CD14-positive monocyte (primary cell): ENCODE measurements at regions not wholly inside any gene's neighbourhood (a gene's known extent, or its start where the extent isn't known, plus 50 kb on each side); places are given as distances from the start of the nearest gene placed in this dataset.

ENCODE experiments used
- DNase-seq, 3 donors: peaks; one replicate each; pipeline ENCODE4 v3.0.0-alpha.2; 2011 to 2022
- H2AFZ ChIP-seq: 2 replicates; pipeline ENCODE4 v1.6.0; 2012; ENCODE audit warnings: mild to moderate bottlenecking, low read depth, low read length, inconsistent platforms; ENCODE audit not compliant: insufficient read depth, poor library complexity, severe bottlenecking
- H3K27ac ChIP-seq, 2 donors: 1 replicate in 1 of 2; 2 replicates in 1 of 2; pipeline ENCODE4 v1.5.1; 2012 to 2013; ENCODE audit warnings: low read length in 2 of 2, control low read depth in 1 of 2, inconsistent platforms in 1 of 2, low read depth in 1 of 2, mild to moderate bottlenecking in 1 of 2
- H3K27me3 ChIP-seq, 2 donors: one replicate each; pipeline versions ENCODE4 v1.6.0 to v1.6.1; 2011 to 2013; ENCODE audit warnings: low read length in 2 of 2; ENCODE audit not compliant: control insufficient read depth in 2 of 2, insufficient read depth in 2 of 2
- H3K36me3 ChIP-seq, 2 donors: replicated peaks in 1 of 2; 1 replicate in 1 of 2; 2 replicates in 1 of 2; pipeline versions ENCODE4 v1.5.1 to v1.6.1; 2012 to 2013; ENCODE audit warnings: low read length in 2 of 2, control low read depth in 1 of 2, inconsistent platforms in 1 of 2, mild to moderate bottlenecking in 1 of 2; ENCODE audit not compliant: insufficient read depth in 2 of 2, control insufficient read depth in 1 of 2
- H3K4me1 ChIP-seq, 2 donors: 1 replicate in 1 of 2; 2 replicates in 1 of 2; pipeline versions ENCODE4 v1.5.1 to v1.6.1; 2012 to 2013; ENCODE audit warnings: low read length in 2 of 2, control low read depth in 1 of 2, inconsistent platforms in 1 of 2, mild to moderate bottlenecking in 1 of 2, moderate library complexity in 1 of 2; ENCODE audit not compliant: insufficient read depth in 2 of 2, control insufficient read depth in 1 of 2
- H3K4me2 ChIP-seq: replicated peaks from 2 replicates; pipeline ENCODE3; 2012; ENCODE audit warnings: low read length, moderate library complexity, mild to moderate bottlenecking; ENCODE audit not compliant: poor library complexity, severe bottlenecking; ENCODE audit errors: extremely low read depth
- H3K4me3 ChIP-seq, 3 experiments: fragments of 200-600 bp in 1 of 3; sonication (generic) in 1 of 3; replicated peaks in 1 of 3; 1 replicate in 2 of 3; 2 replicates in 1 of 3; pipeline ENCODE4 v1.5.1; 2011 to 2013; ENCODE audit warnings: low read length in 3 of 3, mild to moderate bottlenecking in 3 of 3, control low read depth in 2 of 3, low read depth in 2 of 3, inconsistent platforms in 1 of 3, moderate library complexity in 1 of 3
- H3K79me2 ChIP-seq: 2 replicates; pipeline ENCODE4 v1.6.0; 2012; ENCODE audit warnings: mild to moderate bottlenecking, control low read depth, inconsistent platforms, low read length, moderate library complexity; ENCODE audit not compliant: insufficient read depth
- H3K9ac ChIP-seq: 2 replicates; pipeline ENCODE4 v1.6.0; 2017; ENCODE audit warnings: low read length, mild to moderate bottlenecking; ENCODE audit not compliant: insufficient read depth, poor library complexity, severe bottlenecking
- H3K9me3 ChIP-seq, 2 donors: replicated peaks in 1 of 2; 1 replicate in 1 of 2; 2 replicates in 1 of 2; pipeline versions ENCODE4 v1.5.1 to v1.6.1; 2012 to 2013; ENCODE audit warnings: low read length in 2 of 2, control low read depth in 1 of 2; ENCODE audit not compliant: control insufficient read depth in 1 of 2, insufficient read depth in 1 of 2
- H4K20me1 ChIP-seq: 2 replicates; pipeline ENCODE4 v1.6.0; 2012; ENCODE audit warnings: mild to moderate bottlenecking, low read length, control low read depth, moderate library complexity; ENCODE audit not compliant: insufficient read depth
- H3K27ac Mint-ChIP-seq, 7 donors: one replicate each; pipeline ENCODE4 v1.8.0; 2020; ENCODE audit warnings: mild to moderate bottlenecking in 7 of 7, mixed read lengths in 7 of 7, moderate library complexity in 6 of 7, inconsistent platforms in 2 of 7
- H3K27me3 Mint-ChIP-seq, 3 donors: one replicate each; pipeline ENCODE4 v1.8.0; 2021 to 2022; ENCODE audit warnings: low read depth in 3 of 3, mild to moderate bottlenecking in 3 of 3, mixed read lengths in 3 of 3, moderate library complexity in 3 of 3, inconsistent platforms in 1 of 3
- H3K36me3 Mint-ChIP-seq, 2 donors: one replicate each; pipeline ENCODE4 v1.8.0; 2020; ENCODE audit warnings: mixed read lengths in 2 of 2, inconsistent platforms in 1 of 2, mild to moderate bottlenecking in 1 of 2
- H3K4me1 Mint-ChIP-seq: one replicate; pipeline ENCODE4 v1.8.0; 2020; ENCODE audit warnings: mild to moderate bottlenecking, mixed read lengths
- H3K4me3 Mint-ChIP-seq, 2 donors: one replicate each; pipeline ENCODE4 v1.8.0; 2020; ENCODE audit warnings: mild to moderate bottlenecking in 2 of 2, mixed read lengths in 2 of 2, moderate library complexity in 1 of 2
- H3K9me3 Mint-ChIP-seq, 7 donors: one replicate each; pipeline ENCODE4 v1.8.0; 2020 to 2022; ENCODE audit warnings: mixed read lengths in 7 of 7, mild to moderate bottlenecking in 6 of 7, moderate library complexity in 6 of 7, inconsistent platforms in 2 of 7
- CTCF ChIP-seq: fragments of 200-600 bp; IDR thresholded peaks from one replicate; pipeline ENCODE4 v1.8.0; 2022; ENCODE audit warnings: antibody characterized with exemption, mild to moderate bottlenecking
- WGBS: methylation state at CpG from one replicate; pipeline ENCODE4 v1.1.5; 2013; ENCODE audit warnings: missing lambda C conversion rate; ENCODE audit not compliant: insufficient coverage; 5-methylcytosine and 5-hydroxymethylcytosine counted together
- intact Hi-C, 2 donors: fragments of 100-400 bp; cut with micrococcal nuclease; formaldehyde crosslinking; loops; one replicate each; pipeline versions ENCODE4 v1.15.0 to v1.15.1; 2023

- no peaks in the 10 kb centered on the region for H3K79me2 ChIP-seq
- H3K27me3 Mint-ChIP-seq: peaks cover 0 to 2% (median 1%) of the 10 kb centered on the region in 3 donors
- H3K9me3 Mint-ChIP-seq: peaks cover 0 to 12% (median 5%) of the 10 kb centered on the region in 7 donors
- H2AFZ ChIP-seq: no peak overlapping the region
- no peaks in the 10 kb centered on the region for H3K4me1 Mint-ChIP-seq
- no peaks in the 10 kb centered on the region for H3K36me3 ChIP-seq
- H3K36me3 Mint-ChIP-seq: no peaks in the 10 kb centered on the region
- no peak overlapping the region for H3K27ac ChIP-seq
- no peaks in the 10 kb centered on the region for H4K20me1 ChIP-seq
- H3K9ac ChIP-seq: no peak overlapping the region
- WGBS: 39% methylated on average over 3 of the region's 3 CpGs
- H3K9me3 ChIP-seq: peaks cover 0 to 2% of the 10 kb centered on the region in 2 donors
- H3K4me2 ChIP-seq: no peak overlapping the region
- no peaks in the 10 kb centered on the region for H3K4me1 ChIP-seq
- no peak overlapping the region for H3K4me3 Mint-ChIP-seq
- no peak overlapping the region for H3K4me3 ChIP-seq
- TF ChIP-seq CTCF: no peak
- H3K27ac Mint-ChIP-seq: no peak overlapping the region
- no peak for DNase-seq
- H3K27me3 ChIP-seq: no peaks in the 10 kb centered on the region
- intact Hi-C loops: no loop called here
Measured at GRCh38 chr5:66406761-66407336, 189.3 kb upstream of the MAST4 start.

GRCh38 chr5:66407765-66408164, 188.4 kb upstream of the MAST4 start:
- Mint-ChIP-seq H3K9me3 (peaks cover 0 to 11% (median 4%) of the 10 kb centered on the region in 7 donors), H3K27ac (peak overlapping the region in 1 of 7 donors; percentile 51), H3K36me3 (no peaks in the 10 kb centered on the region), H3K4me3 (no peak overlapping the region), H3K4me1 (no peaks in the 10 kb centered on the region), H3K27me3 (peaks cover 0 to 2% (median 1%) of the 10 kb centered on the region in 3 donors)
- no peaks in the 10 kb centered on the region for H3K79me2 ChIP-seq
- no peak overlapping the region for H3K9ac ChIP-seq
- H3K27me3 ChIP-seq: no peaks in the 10 kb centered on the region
- intact Hi-C loops: no loop called here
- H3K27ac ChIP-seq: no peak overlapping the region
- TF ChIP-seq CTCF: no peak
- DNase-seq: no peak
- no peak overlapping the region for H3K4me2 ChIP-seq
- H3K4me3 ChIP-seq: no peak overlapping the region
- H3K36me3 ChIP-seq: no peaks in the 10 kb centered on the region
- H3K9me3 ChIP-seq: peaks cover 0 to 2% of the 10 kb centered on the region in 2 donors
- no peaks in the 10 kb centered on the region for H3K4me1 ChIP-seq
- H4K20me1 ChIP-seq: no peaks in the 10 kb centered on the region
- no peak overlapping the region for H2AFZ ChIP-seq
